Renal pelvis (tissue), 1 donor: ENCODE measurements at regions not wholly inside any gene's neighbourhood (a gene's known extent, or its start where the extent isn't known, plus 50 kb on each side); places are given as distances from the start of the nearest gene placed in this dataset.

Source experiments
- DNase-seq: peaks from one replicate; pipeline ENCODE4 v3.0.0-alpha.2; 2013

- DNase-seq, result no peak
These were observed 524.3 kb downstream of the MTRR start for GRCh38 chr5:8393240-8393639.

- no peak for DNase-seq
These were observed 526.0 kb downstream of the MTRR start for GRCh38 chr5:8394965-8395364.

GRCh38 chr5:8396246-8396645 is 527.3 kb downstream of the MTRR start:
- no peak for DNase-seq

GRCh38 chr5:8396756-8397155 is 527.8 kb downstream of the MTRR start:
- DNase-seq, result no peak

- DNase-seq, result no peak
These were observed 530.5 kb downstream of the MTRR start for GRCh38 chr5:8399471-8399870.

- DNase-seq, result no peak
These were observed 539.3 kb downstream of the MTRR start for GRCh38 chr5:8408258-8408657.

- no peak for DNase-seq
These were observed 541.7 kb downstream of the MTRR start for GRCh38 chr5:8410618-8411017.

- no peak for DNase-seq
These were observed 545.0 kb downstream of the MTRR start for GRCh38 chr5:8413975-8414374.

- no peak for DNase-seq
These were observed 548.5 kb downstream of the MTRR start for GRCh38 chr5:8417316-8418048.

- DNase-seq, result no peak
These were observed 549.1 kb downstream of the MTRR start for GRCh38 chr5:8418049-8418426.

- no peak for DNase-seq
These were observed 561.1 kb downstream of the MTRR start for GRCh38 chr5:8429778-8430758.

GRCh38 chr5:8434501-8434900 is 565.6 kb downstream of the MTRR start:
- DNase-seq, result no peak

GRCh38 chr5:8436924-8437323 is 568.0 kb downstream of the MTRR start:
- DNase-seq, result no peak

GRCh38 chr5:8445139-8445538 is 576.2 kb downstream of the MTRR start:
- no peak for DNase-seq

- DNase-seq, result no peak
These were observed 577.2 kb downstream of the MTRR start for GRCh38 chr5:8446179-8446578.

- no peak for DNase-seq
These were observed 587.9 kb downstream of the MTRR start for GRCh38 chr5:8456846-8457186.

GRCh38 chr5:8457187-8458037 is 588.5 kb downstream of the MTRR start:
- peak; percentile 89 for DNase-seq

GRCh38 chr5:8458038-8458383 is 589.1 kb downstream of the MTRR start:
- DNase-seq, result peak; percentile 3

- no peak for DNase-seq
These were observed 592.6 kb downstream of the MTRR start for GRCh38 chr5:8461543-8461942.

GRCh38 chr5:8462565-8462964 is 593.6 kb downstream of the MTRR start:
- DNase-seq, result no peak

- DNase-seq, result no peak
These were observed 601.5 kb downstream of the MTRR start for GRCh38 chr5:8470489-8470888.

- no peak for DNase-seq
These were observed 602.6 kb downstream of the MTRR start for GRCh38 chr5:8471581-8471980.
